ENCODE measurements at regions not wholly inside any gene's neighbourhood (a gene's known extent, or its start where the extent isn't known, plus 50 kb on each side); places are given as distances from the start of the nearest gene placed in this dataset.

GRCh38 chr5:103442750-103443149 lies 119.8 kb downstream of the NUDT12 start:
- Histone ChIP-seq H3K27me3 (no peaks in the 10 kb centered on the region), H3K27ac (no peak overlapping the region), H3K9me3 (no peaks in the 10 kb centered on the region), H3K36me3 (no peaks in the 10 kb centered on the region), H3K4me1 (no peaks in the 10 kb centered on the region), H3K4me3 (no peak overlapping the region)
- TF ChIP-seq POLR2AphosphoS5 (IDR thresholded peaks at IDR 0.05; ENCODE audit: insufficient read depth in 1 of 2, low read depth in 1 of 2) (no peak), CTCF (IDR thresholded peaks at IDR 0.05) (no peak), POLR2A (IDR thresholded peaks at IDR 0.05) (no peak)
- intact Hi-C loops (cut with DNase I) = no loop called here
- DNase-seq (ENCODE audit: extremely low spot score in 2 of 2) = no peak

DNA sequence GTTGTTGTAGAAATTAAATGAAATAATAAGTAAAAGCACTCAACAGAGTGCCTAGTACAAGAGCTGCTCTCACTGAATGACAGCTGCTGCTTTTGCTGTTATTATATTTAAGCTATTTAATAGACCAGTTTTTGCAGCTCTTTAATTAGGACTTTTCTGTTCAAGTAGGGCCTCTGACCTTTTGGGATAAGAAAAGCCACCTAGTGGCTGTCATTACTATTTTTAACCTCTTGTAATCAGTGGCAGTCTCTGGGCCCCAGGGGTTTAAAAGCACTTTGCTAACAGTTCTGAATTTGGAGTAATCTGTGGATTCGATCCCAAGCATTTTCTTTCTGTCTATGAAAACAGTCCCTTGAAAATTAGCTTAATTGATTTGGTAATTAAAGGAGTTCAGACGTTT lies 121.1 kb downstream of the NUDT12 start:
- Histone ChIP-seq H3K36me3 (no peaks in the 10 kb centered on the region), H3K4me1 (no peaks in the 10 kb centered on the region), H3K27ac (no peak overlapping the region), H3K27me3 (no peaks in the 10 kb centered on the region), H3K4me3 (no peak overlapping the region), H3K9me3 (no peaks in the 10 kb centered on the region)
- TF ChIP-seq CTCF (IDR thresholded peaks at IDR 0.05) (no peak), POLR2A (IDR thresholded peaks at IDR 0.05) (no peak), POLR2AphosphoS5 (IDR thresholded peaks at IDR 0.05; ENCODE audit: insufficient read depth in 1 of 2, low read depth in 1 of 2) (no peak)
- intact Hi-C loops (cut with DNase I) = no loop called here
- no peak for DNase-seq (ENCODE audit: extremely low spot score in 2 of 2)

DNA sequence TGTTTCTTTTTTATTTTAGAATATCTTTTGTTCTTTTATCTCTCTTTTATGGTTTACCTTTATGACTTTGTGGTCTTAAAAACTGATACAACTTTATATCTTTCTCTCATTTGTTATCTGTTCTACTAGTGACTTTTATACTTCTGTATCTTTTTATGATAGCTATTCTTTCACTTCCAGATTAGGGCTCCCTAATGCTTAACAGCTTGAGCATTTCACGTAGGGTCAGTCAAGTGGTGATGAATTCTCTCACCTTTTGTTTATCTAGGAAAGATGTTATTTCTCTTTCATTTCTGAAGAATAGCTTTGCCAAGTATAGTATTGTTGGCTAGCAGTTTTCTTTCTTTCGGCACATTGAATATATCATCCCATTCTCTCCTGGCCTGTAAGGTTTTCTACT lies 123.6 kb downstream of the NUDT12 start:
- DNase-seq (ENCODE audit: extremely low spot score in 2 of 2) = no peak
- TF ChIP-seq POLR2A (IDR thresholded peaks at IDR 0.05) = no peak
- TF ChIP-seq CTCF (IDR thresholded peaks at IDR 0.05) = no peak
- TF ChIP-seq POLR2AphosphoS5 (IDR thresholded peaks at IDR 0.05; ENCODE audit: insufficient read depth in 1 of 2, low read depth in 1 of 2) = no peak
- no peak overlapping the region for H3K27ac ChIP-seq
- H3K36me3 ChIP-seq = no peaks in the 10 kb centered on the region
- intact Hi-C loops (cut with DNase I) = no loop called here
- no peaks in the 10 kb centered on the region for H3K27me3 ChIP-seq
- H3K4me3 ChIP-seq = no peak overlapping the region
- no peaks in the 10 kb centered on the region for H3K9me3 ChIP-seq
- H3K4me1 ChIP-seq = no peaks in the 10 kb centered on the region

DNA sequence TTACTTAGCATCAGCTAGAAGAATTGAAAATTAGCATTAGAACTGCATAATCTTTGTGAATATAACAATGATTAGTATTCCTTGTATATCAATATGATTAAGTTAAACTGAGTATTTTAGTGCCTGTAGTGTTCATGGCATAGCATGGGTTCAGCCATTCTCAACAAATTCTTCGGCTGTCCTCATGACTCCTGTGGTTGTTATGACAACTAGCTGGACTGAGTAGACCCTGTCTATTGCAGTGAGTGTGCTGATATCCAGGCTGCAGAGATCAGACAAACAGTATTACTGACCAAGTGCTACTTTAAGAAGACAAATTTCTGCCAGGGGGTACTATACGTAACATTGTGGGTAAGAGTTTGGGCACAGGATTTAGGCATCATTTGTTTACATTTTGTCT lies 125.9 kb downstream of the NUDT12 start:
- H3K4me3 ChIP-seq = no peak overlapping the region
- H3K4me1 ChIP-seq = no peaks in the 10 kb centered on the region
- no peaks in the 10 kb centered on the region for H3K9me3 ChIP-seq
- no peaks in the 10 kb centered on the region for H3K27me3 ChIP-seq
- no peak for DNase-seq (ENCODE audit: extremely low spot score in 2 of 2)
- no peaks in the 10 kb centered on the region for H3K36me3 ChIP-seq
- TF ChIP-seq POLR2AphosphoS5 (IDR thresholded peaks at IDR 0.05; ENCODE audit: insufficient read depth in 1 of 2, low read depth in 1 of 2) = no peak
- TF ChIP-seq POLR2A (IDR thresholded peaks at IDR 0.05) = no peak
- TF ChIP-seq CTCF (IDR thresholded peaks at IDR 0.05) = no peak
- no peak overlapping the region for H3K27ac ChIP-seq
- intact Hi-C loops (cut with DNase I) = no loop called here

GRCh38 chr5:103436112-103436511 lies 126.5 kb downstream of the NUDT12 start:
- intact Hi-C loops (cut with DNase I) = no loop called here
- Histone ChIP-seq H3K4me3 (no peak overlapping the region), H3K4me1 (no peaks in the 10 kb centered on the region), H3K27me3 (no peaks in the 10 kb centered on the region), H3K27ac (no peak overlapping the region), H3K9me3 (no peaks in the 10 kb centered on the region), H3K36me3 (no peaks in the 10 kb centered on the region)
- no peak for TF ChIP-seq POLR2AphosphoS5 (IDR thresholded peaks at IDR 0.05; ENCODE audit: insufficient read depth in 1 of 2, low read depth in 1 of 2)
- TF ChIP-seq POLR2A (IDR thresholded peaks at IDR 0.05) = no peak
- no peak for TF ChIP-seq CTCF (IDR thresholded peaks at IDR 0.05)
- DNase-seq (ENCODE audit: extremely low spot score in 2 of 2) = no peak
